IPS-18a (cell line): ENCODE measurements at regions not wholly inside any gene's neighbourhood (a gene's known extent, or its start where the extent isn't known, plus 50 kb on each side); places are given as distances from the start of the nearest gene placed in this dataset.
"Not testable (repeated sequence)": the region's sequence is repeated elsewhere in the genome, so short reads cannot be mapped to it uniquely, and the experiment has no call there.

ENCODE experiments used
- H3K27ac ChIP-seq: one replicate; pipeline ENCODE4 v1.5.1; 2013; ENCODE audit warnings: low read length
- H3K27me3 ChIP-seq: one replicate; pipeline ENCODE4 v1.6.1; 2013; ENCODE audit warnings: mild to moderate bottlenecking, low read length; ENCODE audit not compliant: control insufficient read depth, insufficient read depth
- H3K36me3 ChIP-seq: one replicate; pipeline ENCODE4 v1.6.1; 2013; ENCODE audit warnings: low read depth, low read length; ENCODE audit not compliant: control insufficient read depth
- H3K4me1 ChIP-seq: one replicate; pipeline ENCODE4 v1.6.1; 2013; ENCODE audit warnings: low read depth, low read length; ENCODE audit not compliant: control insufficient read depth
- H3K4me3 ChIP-seq: one replicate; pipeline ENCODE4 v1.5.1; 2013; ENCODE audit warnings: low read length
- H3K9ac ChIP-seq: one replicate; pipeline ENCODE4 v1.6.1; 2013; ENCODE audit warnings: mild to moderate bottlenecking, low read length, moderate library complexity
- H3K9me3 ChIP-seq: one replicate; pipeline ENCODE4 v1.6.1; 2013; ENCODE audit warnings: low read depth, low read length; ENCODE audit not compliant: control insufficient read depth

DNA sequence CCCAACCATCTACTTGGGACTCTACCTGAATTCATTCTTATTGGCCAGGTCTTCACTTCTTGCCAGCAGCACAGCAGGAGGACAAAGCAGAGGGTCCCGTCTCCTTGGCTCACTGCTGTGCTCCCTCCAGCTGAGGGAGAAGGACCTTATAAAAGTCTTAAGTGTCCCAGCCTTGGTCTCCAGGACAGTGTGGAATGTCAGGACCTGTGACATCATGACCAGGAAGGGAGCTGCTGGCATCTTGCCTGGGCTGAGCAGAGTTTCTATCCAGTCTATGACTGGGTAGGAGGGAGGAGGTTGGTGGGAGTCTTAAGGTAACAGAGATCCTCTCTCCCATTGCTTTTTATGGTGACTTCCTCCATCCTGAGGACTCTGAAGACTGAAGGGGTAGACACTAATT lies 56.6 kb upstream of the ANKRD10 start:
- no peaks in the 10 kb centered on the region for H3K36me3 ChIP-seq
- no peak overlapping the region for H3K9ac ChIP-seq
- H3K27ac ChIP-seq: no peak overlapping the region
- H3K27me3 ChIP-seq: no peaks in the 10 kb centered on the region
- H3K9me3 ChIP-seq: no peaks in the 10 kb centered on the region
- H3K4me1 ChIP-seq: no peaks in the 10 kb centered on the region
- H3K4me3 ChIP-seq: no peak overlapping the region

DNA sequence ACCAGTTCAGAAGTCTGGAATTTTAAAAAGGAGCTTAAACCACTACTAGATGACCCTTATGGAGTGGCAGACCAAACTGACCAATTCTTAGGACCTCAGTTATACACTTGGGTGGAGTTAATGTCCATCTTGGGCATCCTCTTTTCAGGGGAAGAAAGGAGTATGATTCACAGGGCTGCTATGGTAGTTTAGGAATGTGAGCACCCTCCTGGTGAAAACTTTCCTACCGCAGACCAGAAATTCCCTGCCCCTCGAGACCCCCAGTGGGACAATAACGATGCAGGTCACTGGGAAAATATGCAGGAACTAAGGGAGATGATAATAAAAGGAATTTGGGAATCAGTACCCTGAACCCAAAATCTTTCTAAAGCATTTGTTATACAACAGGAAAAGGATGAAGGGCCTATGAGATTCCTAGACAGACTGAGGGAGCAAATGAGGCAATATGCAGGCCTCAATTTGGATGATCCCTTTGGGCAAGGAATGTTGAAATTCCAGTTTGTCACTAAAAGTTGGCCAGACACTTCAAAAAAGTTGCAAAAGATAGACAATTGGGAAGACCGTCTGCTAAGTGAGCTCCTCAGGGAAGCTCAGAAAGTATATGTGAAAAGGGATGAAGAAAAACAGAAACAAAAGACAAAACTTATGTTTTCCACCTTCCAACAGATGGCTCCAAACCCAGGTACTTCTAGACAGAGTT lies 52.4 kb upstream of the ANKRD10 start:
- not testable (repeated sequence) for H3K27ac ChIP-seq

DNA sequence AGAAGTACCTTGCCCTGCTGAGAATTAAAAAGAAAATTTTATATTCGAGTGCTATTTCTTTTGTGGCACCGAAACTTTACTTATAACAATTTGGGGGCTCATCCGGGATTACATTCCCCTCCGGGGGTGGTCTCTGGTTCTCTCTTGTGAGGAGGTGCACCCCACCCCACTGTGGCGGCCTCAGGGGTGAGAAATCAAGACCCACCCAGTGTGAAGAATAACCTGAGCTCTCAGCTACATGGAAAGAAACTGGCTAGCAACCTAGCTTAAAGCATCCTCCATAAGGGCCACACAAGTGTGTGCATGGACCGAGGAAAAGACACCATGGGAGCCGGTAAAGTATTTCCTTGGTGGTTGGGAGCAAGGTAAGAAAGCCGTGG lies 50.9 kb upstream of the ANKRD10 start:
- Histone ChIP-seq H3K36me3 (no peaks in the 10 kb centered on the region), H3K4me1 (no peaks in the 10 kb centered on the region), H3K27me3 (no peaks in the 10 kb centered on the region), H3K9ac (no peak overlapping the region), H3K9me3 (no peaks in the 10 kb centered on the region), H3K27ac (no peak overlapping the region), H3K4me3 (no peak overlapping the region)

More for the DNA sequence above, 52.4 kb upstream of the ANKRD10 start:
- not testable (repeated sequence) for H3K27me3 ChIP-seq, H3K4me1 ChIP-seq, H3K4me3 ChIP-seq, H3K9ac ChIP-seq, H3K9me3 ChIP-seq, H3K36me3 ChIP-seq

DNA sequence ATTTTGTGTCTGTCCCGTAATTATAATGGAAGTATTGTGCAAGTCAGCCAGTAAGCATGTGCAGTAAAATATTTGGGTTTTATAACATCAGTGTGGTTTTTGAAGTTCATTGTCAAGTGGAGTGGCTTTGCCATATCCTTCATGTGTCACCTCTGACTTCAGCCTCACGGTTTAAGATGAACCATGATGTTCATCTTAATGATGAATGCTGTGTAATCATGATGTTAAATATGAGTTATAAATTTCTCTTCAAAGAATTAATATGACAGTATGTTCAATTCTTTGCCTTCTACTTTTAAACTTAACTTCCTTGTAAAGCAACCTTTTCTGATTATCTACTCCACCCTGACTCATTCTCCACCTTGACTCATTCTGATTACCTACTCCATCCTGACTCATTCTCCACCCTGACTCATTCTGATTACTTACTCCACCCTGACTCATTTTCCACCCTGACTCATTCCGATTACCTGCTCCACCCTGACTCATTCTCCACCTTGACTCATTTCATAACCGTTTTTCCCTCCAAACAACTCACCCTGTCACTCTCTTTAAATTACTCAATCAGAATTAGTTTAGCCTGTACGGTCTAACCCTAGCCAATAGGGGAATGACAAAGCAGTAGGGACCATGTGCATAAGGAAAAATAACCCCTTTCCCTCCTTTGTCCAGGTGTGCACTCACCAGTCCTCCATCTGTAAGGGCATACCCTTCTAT lies 50.3 kb upstream of the ANKRD10 start:
- H3K27me3 ChIP-seq: no peaks in the 10 kb centered on the region
- no peak overlapping the region for H3K9ac ChIP-seq
- H3K36me3 ChIP-seq: no peaks in the 10 kb centered on the region
- H3K9me3 ChIP-seq: no peaks in the 10 kb centered on the region
- no peaks in the 10 kb centered on the region for H3K4me1 ChIP-seq
- no peak overlapping the region for H3K4me3 ChIP-seq
- H3K27ac ChIP-seq: no peak overlapping the region
